ENCODE measurements at regions not wholly inside any gene's neighbourhood (a gene's known extent, or its start where the extent isn't known, plus 50 kb on each side); places are given as distances from the start of the nearest gene placed in this dataset.

- no peak for DNase-seq
These were observed 718.0 kb downstream of the UTRN start for GRCh38 chr6:145003145-145003544.

GRCh38 chr6:145006914-145007313 is 721.8 kb downstream of the UTRN start:
- no peak for DNase-seq

GRCh38 chr6:145008715-145009114 is 723.6 kb downstream of the UTRN start:
- no peak for DNase-seq

GRCh38 chr6:145009711-145010110 is 724.6 kb downstream of the UTRN start:
- no peak for DNase-seq

GRCh38 chr6:145012039-145012662 is 723.2 kb downstream of the EPM2A start:
- no peak for DNase-seq

GRCh38 chr6:145015739-145016558 is 719.4 kb downstream of the EPM2A start:
- peak in 1 of 2 donors; percentile 2 for DNase-seq

- no peak for DNase-seq
These were observed 718.3 kb downstream of the EPM2A start for GRCh38 chr6:145017051-145017450.

- DNase-seq: no peak
These were observed 717.8 kb downstream of the EPM2A start for GRCh38 chr6:145017516-145017915.

- DNase-seq: no peak
These were observed 717.3 kb downstream of the EPM2A start for GRCh38 chr6:145018027-145018426.

- DNase-seq: no peak
These were observed 715.2 kb downstream of the EPM2A start for GRCh38 chr6:145020114-145020513.

GRCh38 chr6:145020543-145020942 is 714.8 kb downstream of the EPM2A start:
- no peak for DNase-seq

GRCh38 chr6:145022199-145022796 is 713.0 kb downstream of the EPM2A start:
- no peak for DNase-seq

GRCh38 chr6:145023116-145023726 is 712.1 kb downstream of the EPM2A start:
- no peak for DNase-seq

GRCh38 chr6:145025488-145025887 is 709.8 kb downstream of the EPM2A start:
- no peak for DNase-seq

- DNase-seq: no peak
These were observed 709.0 kb downstream of the EPM2A start for GRCh38 chr6:145026267-145026679.

- DNase-seq: peak in 1 of 2 donors; percentile 19
These were observed 707.0 kb downstream of the EPM2A start for GRCh38 chr6:145028144-145028818.

GRCh38 chr6:145031001-145031400 is 704.3 kb downstream of the EPM2A start:
- DNase-seq: no peak

GRCh38 chr6:145031962-145032361 is 703.4 kb downstream of the EPM2A start:
- DNase-seq: no peak

GRCh38 chr6:145032562-145033145 is 702.7 kb downstream of the EPM2A start:
- DNase-seq: no peak

- no peak for DNase-seq
These were observed 700.7 kb downstream of the EPM2A start for GRCh38 chr6:145034664-145035063.

GRCh38 chr6:145036236-145036635 is 699.1 kb downstream of the EPM2A start:
- DNase-seq: no peak

- no peak for DNase-seq
These were observed 698.3 kb downstream of the EPM2A start for GRCh38 chr6:145036848-145037567.

Measured in CD4-positive, alpha-beta T cell treated with Interleukin-1 beta for 1 hour (primary cell).